ENCODE measurements at regions not wholly inside any gene's neighbourhood (a gene's known extent, or its start where the extent isn't known, plus 50 kb on each side); places are given as distances from the start of the nearest gene placed in this dataset.

DNA sequence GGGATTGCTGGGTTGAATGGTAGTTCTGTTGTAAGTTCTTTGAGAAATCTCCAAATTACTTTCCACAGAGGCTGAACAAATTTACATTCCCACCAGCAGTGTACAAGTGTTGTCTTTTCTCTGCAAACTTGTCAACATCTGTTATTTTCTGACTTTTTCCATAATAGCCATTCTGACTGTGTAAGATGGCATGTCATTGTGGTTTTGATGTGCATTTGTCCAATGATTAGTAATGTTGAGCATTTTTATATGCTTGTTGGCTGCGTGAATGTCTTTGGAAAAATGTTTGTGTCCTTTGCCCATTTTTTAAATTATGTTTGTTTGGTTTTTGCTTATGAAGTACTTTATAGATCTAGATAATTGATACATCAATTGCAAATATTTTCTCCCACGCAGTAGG lies 1025.0 kb downstream of the JRKL start:
- DNase-seq (ENCODE audit: low read depth in 2 of 2) = no peak

DNA sequence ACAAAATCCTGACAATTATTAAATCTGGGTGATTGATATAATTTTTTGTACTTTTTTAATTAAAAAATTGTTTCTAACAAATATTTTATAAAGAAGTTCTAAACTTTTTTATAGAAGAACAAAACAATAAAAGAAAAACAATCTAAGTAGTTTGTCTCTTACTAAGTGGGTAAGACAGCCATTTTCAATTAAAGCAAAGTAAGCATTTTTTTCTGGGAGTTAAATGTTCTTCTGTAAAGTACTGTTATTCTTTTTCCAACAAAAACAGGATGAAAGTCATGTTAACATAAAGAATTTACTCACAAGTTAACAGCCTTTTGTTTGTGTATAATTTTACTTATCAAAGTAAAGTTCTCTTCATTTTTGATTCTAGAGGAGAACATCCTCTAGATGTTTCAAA lies 1029.9 kb downstream of the JRKL start:
- no peak for DNase-seq (ENCODE audit: low read depth in 2 of 2)

GRCh38 chr11:97428247-97428790 lies 1038.5 kb downstream of the JRKL start:
- DNase-seq (ENCODE audit: low read depth in 2 of 2) = no peak

GRCh38 chr11:97430877-97431276 lies 1041.1 kb downstream of the JRKL start:
- no peak for DNase-seq (ENCODE audit: low read depth in 2 of 2)

- no peak for DNase-seq (ENCODE audit: low read depth in 2 of 2)
Observed at GRCh38 chr11:97432926-97433325, 1043.1 kb downstream of the JRKL start.

DNA sequence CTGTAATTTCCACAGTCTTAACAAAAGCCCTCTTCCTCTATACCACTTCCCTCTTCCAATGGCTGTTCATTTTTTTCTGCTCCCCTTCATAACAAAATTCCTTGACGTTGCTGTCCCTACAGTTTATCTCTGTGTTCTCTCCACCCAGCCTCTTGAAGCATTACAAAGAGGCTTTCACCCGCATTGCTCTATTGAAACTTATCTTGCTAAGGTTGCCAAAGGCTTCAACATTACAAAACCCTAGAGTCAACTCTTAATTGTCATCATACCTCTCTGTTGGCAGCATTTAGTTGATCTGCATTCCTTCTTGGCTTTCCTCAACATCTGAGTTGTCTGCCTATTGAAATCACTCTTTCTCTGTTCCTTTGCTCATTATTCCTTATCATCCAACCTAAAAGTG lies 1055.7 kb downstream of the JRKL start:
- DNase-seq (ENCODE audit: low read depth in 2 of 2) = no peak

GRCh38 chr11:97451441-97451840 lies 1061.6 kb downstream of the JRKL start:
- DNase-seq (ENCODE audit: low read depth in 2 of 2) = no peak

DNA sequence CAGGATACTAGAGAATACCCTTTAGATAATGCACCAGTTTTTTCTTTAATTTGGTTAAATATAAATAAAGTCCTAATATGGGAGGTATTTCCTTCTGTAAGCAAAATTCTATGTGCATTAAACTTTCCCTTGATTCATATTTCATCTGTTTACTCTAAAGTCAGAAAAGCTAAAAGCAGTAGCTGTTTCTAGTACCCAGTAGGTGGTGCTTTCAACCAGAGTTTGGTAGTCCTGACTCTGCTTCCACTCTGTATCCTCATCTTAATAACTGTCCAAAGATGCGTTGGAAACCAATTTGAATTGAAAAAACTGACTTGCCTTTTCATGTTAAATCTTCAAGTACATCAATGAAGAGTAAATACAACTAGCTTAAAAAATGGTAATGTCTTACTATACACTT lies 1065.2 kb downstream of the JRKL start:
- no peak for DNase-seq (ENCODE audit: low read depth in 2 of 2)

DNA sequence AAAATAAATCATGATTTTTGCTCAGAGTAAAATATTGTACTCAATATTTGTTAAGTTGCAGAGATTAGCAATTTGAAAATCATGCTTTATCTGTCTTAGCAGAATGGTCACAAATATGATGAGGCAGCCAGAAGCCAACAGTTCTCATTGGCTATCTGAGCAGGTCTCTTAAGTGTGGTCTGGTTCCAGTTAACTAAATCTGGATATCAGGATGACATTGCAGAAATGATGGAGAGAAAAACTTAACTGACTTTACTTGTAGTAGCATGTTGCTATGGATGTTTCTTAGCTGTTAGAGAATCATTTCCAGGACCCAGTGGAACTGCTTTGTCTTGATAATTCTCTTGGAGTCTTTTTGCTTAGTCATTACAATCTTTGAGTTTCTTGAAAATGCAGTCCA lies 1070.3 kb downstream of the JRKL start:
- no peak for DNase-seq (ENCODE audit: low read depth in 2 of 2)

GRCh38 chr11:97461044-97461880 lies 1071.4 kb downstream of the JRKL start:
- DNase-seq (ENCODE audit: low read depth in 2 of 2) = no peak

DNA sequence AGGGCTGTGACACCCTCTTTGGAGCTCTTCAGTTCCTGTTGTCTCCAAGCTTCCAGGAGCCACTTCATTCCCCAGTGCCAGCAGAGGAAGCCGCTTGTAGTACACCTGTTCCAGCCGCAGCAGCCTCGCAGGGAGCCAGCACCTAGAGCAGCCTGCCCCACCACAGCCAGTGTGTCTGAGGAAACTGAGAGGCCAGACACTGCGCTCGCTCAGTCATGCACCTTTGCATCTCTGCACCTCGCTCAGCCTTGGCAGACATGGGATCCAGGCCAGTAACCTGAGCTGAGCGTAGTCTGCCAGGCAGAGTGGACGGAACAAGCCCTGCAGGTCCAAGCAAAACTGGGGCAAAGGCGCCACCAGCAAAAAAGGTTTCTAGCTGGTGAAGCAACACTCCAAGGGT lies 1072.1 kb downstream of the JRKL start:
- DNase-seq (ENCODE audit: low read depth in 2 of 2) = no peak

DNA sequence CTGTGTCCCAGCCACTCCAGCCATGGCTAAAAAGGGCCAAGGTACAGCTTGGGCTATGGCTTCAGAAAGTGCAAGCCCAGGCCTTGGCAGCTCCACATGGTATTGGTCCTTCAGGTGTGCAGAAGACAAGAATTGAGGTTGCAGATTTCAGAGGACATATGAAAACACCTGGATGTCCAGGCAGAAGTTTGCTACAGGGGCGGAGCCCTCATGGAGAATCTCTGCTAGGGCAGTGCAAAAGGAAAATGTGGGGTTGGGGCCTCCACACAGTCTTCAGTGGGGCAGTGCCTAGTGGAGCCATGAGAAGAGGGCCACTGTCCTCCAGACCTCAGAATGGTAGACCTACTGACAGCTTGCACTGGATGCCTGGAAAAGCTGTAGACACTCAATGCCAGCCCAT lies 1074.1 kb downstream of the JRKL start:
- DNase-seq (ENCODE audit: low read depth in 2 of 2) = no peak

GRCh38 chr11:97471480-97471879 lies 1081.7 kb downstream of the JRKL start:
- DNase-seq (ENCODE audit: low read depth in 2 of 2) = no peak

DNA sequence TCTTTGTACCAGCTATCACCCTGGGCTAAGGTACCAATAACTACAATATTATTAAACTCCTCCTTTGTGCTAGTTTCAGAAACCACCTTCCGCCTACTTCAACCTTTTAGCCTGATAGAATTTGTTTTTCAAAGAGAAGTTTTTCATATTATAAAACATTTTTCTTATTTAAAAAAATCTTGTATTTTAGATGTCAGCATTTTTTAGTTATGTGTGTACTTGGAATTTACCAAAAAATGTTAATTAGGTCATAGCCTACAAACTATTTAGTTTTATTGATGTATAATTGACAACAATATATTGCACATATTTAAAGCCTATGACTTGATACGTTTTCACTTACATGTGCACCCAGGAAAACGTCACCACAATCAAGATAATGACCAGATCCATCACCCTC lies 1097.6 kb downstream of the JRKL start:
- DNase-seq (ENCODE audit: low read depth in 2 of 2) = no peak

DNA sequence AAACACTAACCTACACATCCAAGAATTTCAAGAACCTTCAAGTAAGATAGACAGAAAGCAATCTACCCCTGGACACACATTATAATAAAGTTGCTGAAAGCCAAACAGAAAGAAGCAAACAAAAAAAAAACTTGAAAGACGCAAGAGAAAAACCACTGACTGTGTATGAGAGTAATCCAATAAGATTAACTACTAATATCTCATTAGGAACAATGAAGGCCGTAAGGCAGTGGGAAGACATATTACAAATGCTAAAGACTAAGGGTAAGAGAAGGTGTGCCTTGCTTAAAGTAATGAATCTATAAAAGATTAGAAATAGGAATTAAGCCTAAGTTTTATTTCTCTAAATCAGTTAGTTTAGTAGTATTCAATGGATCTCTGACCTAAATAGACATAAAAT lies 1109.1 kb downstream of the JRKL start:
- no peak for DNase-seq (ENCODE audit: low read depth in 2 of 2)

- no peak for DNase-seq (ENCODE audit: low read depth in 2 of 2)
Observed at GRCh38 chr11:97502201-97502600, 1112.4 kb downstream of the JRKL start.

GRCh38 chr11:97506076-97506759 lies 1116.4 kb downstream of the JRKL start:
- DNase-seq (ENCODE audit: low read depth in 2 of 2) = no peak

GRCh38 chr11:97514446-97514845 lies 1124.6 kb downstream of the JRKL start:
- no peak for DNase-seq (ENCODE audit: low read depth in 2 of 2)

DNA sequence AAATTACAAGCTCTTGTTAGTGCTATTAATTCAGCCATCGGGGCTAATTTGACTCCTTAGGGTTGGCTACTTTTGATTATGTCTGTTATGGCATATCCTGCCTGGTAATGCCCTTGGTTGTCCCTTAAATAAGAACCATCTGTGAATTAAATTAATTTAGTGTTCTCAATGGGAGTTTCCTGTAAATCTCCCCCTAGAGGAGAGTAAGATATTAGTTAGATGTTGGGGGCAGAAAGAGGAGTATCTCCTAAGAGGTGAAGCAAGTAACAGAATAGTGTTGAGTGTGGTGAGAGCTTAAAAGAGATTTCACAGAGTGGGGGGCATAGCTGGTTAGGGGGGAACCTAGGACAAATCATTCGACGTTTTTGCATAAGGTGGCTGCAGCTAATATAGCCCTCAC lies 1126.9 kb downstream of the JRKL start:
- DNase-seq (ENCODE audit: low read depth in 2 of 2) = no peak

DNA sequence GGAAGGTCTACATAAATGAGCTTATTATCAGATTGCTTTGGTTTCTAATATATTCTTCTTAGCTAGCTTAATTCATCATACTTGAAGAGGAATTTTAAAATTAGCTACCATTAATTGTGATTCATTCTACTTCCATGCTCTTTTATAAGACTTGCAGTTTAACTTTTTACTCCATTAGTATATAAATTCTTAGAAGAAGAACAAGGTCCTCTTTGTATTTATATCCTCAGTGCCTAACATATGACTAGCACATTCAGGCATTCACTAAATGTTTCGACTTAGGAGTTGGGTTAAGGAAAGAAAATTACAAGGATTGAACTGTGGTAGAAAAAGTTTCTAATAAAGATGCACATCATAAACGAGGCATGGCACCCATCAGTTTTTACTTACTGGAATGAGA lies 1135.5 kb downstream of the JRKL start:
- no peak for DNase-seq (ENCODE audit: low read depth in 2 of 2)

GRCh38 chr11:97537407-97538150 lies 1147.8 kb downstream of the JRKL start:
- DNase-seq (ENCODE audit: low read depth in 2 of 2) = no peak

DNA sequence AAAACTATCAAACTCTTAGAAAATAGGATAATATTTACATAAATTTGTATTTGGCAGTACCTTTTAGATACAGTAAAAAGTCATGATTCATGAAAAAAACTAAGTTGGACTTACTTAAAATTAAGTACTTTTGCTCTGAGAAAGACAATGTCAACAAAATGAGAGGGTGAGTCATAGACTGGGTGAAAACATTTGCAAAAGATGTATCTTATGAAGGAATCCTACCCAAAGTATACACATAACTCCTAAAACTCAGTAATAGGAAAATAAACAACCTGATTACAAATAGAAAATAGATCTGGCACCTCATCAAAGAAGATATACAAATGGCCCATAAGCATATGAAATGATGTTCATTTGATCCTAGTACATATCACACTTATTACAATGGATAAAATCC lies 1154.6 kb downstream of the JRKL start:
- DNase-seq (ENCODE audit: low read depth in 2 of 2) = no peak

All from activated CD4-positive, alpha-beta T cell treated with anti-CD3 and anti-CD28 coated beads for 24 hours (primary cell).